GM12891 (cell line): ENCODE measurements at regions not wholly inside any gene's neighbourhood (a gene's known extent, or its start where the extent isn't known, plus 50 kb on each side); places are given as distances from the start of the nearest gene placed in this dataset.

Experiments
- DNase-seq: peaks from one replicate; pipeline ENCODE4 v3.0.0; 2011; ENCODE audit warnings: low spot score; ENCODE audit not compliant: insufficient read length
- FAIRE-seq: peaks from 2 replicates; lab custom pipeline; 2011; peaks lifted over from hg19 to GRCh38; lab: Jason Lieb, UNC
- PAX5 ChIP-seq: IDR thresholded peaks from 2 replicates; pipeline ENCODE4 v1.6.1; 2011; ENCODE audit warnings: low read length, moderate library complexity, mild to moderate bottlenecking; ENCODE audit not compliant: insufficient read depth, severe bottlenecking
- POLR2A ChIP-seq: IDR thresholded peaks from 2 replicates; pipeline ENCODE4 v1.6.1; 2011; ENCODE audit warnings: low read depth, low read length, control low read depth
- POLR2AphosphoS5 ChIP-seq: IDR thresholded peaks from 2 replicates; pipeline ENCODE4 v1.6.1; 2011; ENCODE audit warnings: low read depth, low read length, control low read depth
- POU2F2 ChIP-seq: IDR thresholded peaks from 2 replicates; pipeline ENCODE4 v1.6.1; 2011; ENCODE audit warnings: low read depth, mild to moderate bottlenecking, control low read depth, low read length, moderate library complexity
- SPI1 ChIP-seq: IDR thresholded peaks from 2 replicates; pipeline ENCODE4 v1.6.1; 2011; ENCODE audit warnings: low read depth, low read length, control low read depth
- TAF1 ChIP-seq: IDR thresholded peaks from 2 replicates; pipeline ENCODE4 v1.6.1; 2011; ENCODE audit warnings: low read depth, low read length, control low read depth

- TF ChIP-seq POLR2AphosphoS5 = no peak
- TF ChIP-seq POU2F2 = no peak
- no peak for TF ChIP-seq TAF1
- TF ChIP-seq PAX5 = no peak
- TF ChIP-seq POLR2A = no peak
- TF ChIP-seq SPI1 = no peak
- FAIRE-seq (no peak), DNase-seq (no peak)
Observed at GRCh38 chr5:88548136-88548805, 279.6 kb upstream of the TMEM161B start.

GRCh38 chr5:88545338-88545737 is 276.7 kb upstream of the TMEM161B start:
- DNase-seq = no peak
- TF ChIP-seq POLR2AphosphoS5 (no peak), POLR2A (no peak), TAF1 (no peak), POU2F2 (no peak), PAX5 (no peak), SPI1 (no peak)
- FAIRE-seq = no peak

- no peak for FAIRE-seq
- no peak for TF ChIP-seq PAX5
- TF ChIP-seq SPI1 = no peak
- TF ChIP-seq POU2F2 = no peak
- no peak for TF ChIP-seq TAF1
- TF ChIP-seq POLR2AphosphoS5 = no peak
- TF ChIP-seq POLR2A = no peak
- DNase-seq = no peak
Observed at GRCh38 chr5:88544671-88545070, 276.0 kb upstream of the TMEM161B start.

GRCh38 chr5:88544136-88544645 is 275.5 kb upstream of the TMEM161B start:
- DNase-seq (no peak), FAIRE-seq (no peak)
- no peak for TF ChIP-seq POLR2A
- TF ChIP-seq SPI1 = no peak
- no peak for TF ChIP-seq TAF1
- no peak for TF ChIP-seq POLR2AphosphoS5
- TF ChIP-seq PAX5 = no peak
- no peak for TF ChIP-seq POU2F2

- no peak for DNase-seq
- no peak for FAIRE-seq
- TF ChIP-seq PAX5 (no peak), TAF1 (no peak), SPI1 (no peak), POLR2AphosphoS5 (no peak), POU2F2 (no peak), POLR2A (no peak)
Observed at GRCh38 chr5:88542786-88543185, 274.1 kb upstream of the TMEM161B start.

- TF ChIP-seq POLR2A = no peak
- TF ChIP-seq POU2F2 = no peak
- TF ChIP-seq PAX5 = no peak
- no peak for TF ChIP-seq POLR2AphosphoS5
- no peak for TF ChIP-seq SPI1
- TF ChIP-seq TAF1 = no peak
- DNase-seq = no peak
- FAIRE-seq = no peak
Observed at GRCh38 chr5:88540471-88541115, 271.9 kb upstream of the TMEM161B start.

GRCh38 chr5:88539693-88540365 is 271.2 kb upstream of the TMEM161B start:
- FAIRE-seq (no peak), DNase-seq (no peak)
- TF ChIP-seq TAF1 (no peak), POU2F2 (no peak), POLR2AphosphoS5 (no peak), PAX5 (no peak), POLR2A (no peak), SPI1 (no peak)

- FAIRE-seq = no peak
- DNase-seq = no peak
- no peak for TF ChIP-seq SPI1
- TF ChIP-seq POLR2A = no peak
- TF ChIP-seq POLR2AphosphoS5 = no peak
- TF ChIP-seq PAX5 = no peak
- no peak for TF ChIP-seq TAF1
- no peak for TF ChIP-seq POU2F2
Observed at GRCh38 chr5:88539026-88539425, 270.4 kb upstream of the TMEM161B start.

- FAIRE-seq = no peak
- no peak for TF ChIP-seq POU2F2
- TF ChIP-seq TAF1 = no peak
- TF ChIP-seq POLR2A = no peak
- TF ChIP-seq POLR2AphosphoS5 = no peak
- no peak for TF ChIP-seq PAX5
- TF ChIP-seq SPI1 = no peak
- DNase-seq = no peak
Observed at GRCh38 chr5:88536146-88536545, 267.5 kb upstream of the TMEM161B start.
